Common myeloid progenitor, CD34-positive (primary cell): ENCODE measurements at regions not wholly inside any gene's neighbourhood (a gene's known extent, or its start where the extent isn't known, plus 50 kb on each side); places are given as distances from the start of the nearest gene placed in this dataset.
"Not testable (repeated sequence)": the region's sequence is repeated elsewhere in the genome, so short reads cannot be mapped to it uniquely, and the experiment has no call there.

Experiments
- CTCF ChIA-PET: fragments of 350-600 bp; sonication (Branson Sonifier 250); formaldehyde crosslinking; loops from one replicate; lab custom pipeline; 2021; ENCODE audit warnings: antibody characterized with exemption; lab: Charles Lee
- POLR2A ChIA-PET: fragments of 350-600 bp; sonication (Branson Sonifier 250); formaldehyde crosslinking; loops from one replicate; lab custom pipeline; 2021; ENCODE audit warnings: antibody characterized with exemption; lab: Charles Lee
- DNase-seq, 3 donors: peaks; one replicate each; pipeline versions ENCODE4 v3.0.0 to v3.0.0-alpha.2; 2013
- H3K27ac ChIP-seq, 2 experiments: 1 replicate in 1 of 2; 2 replicates in 1 of 2; pipeline ENCODE4 v1.7.0; 2013; ENCODE audit warnings: inconsistent platforms in 2 of 2, low read length in 2 of 2, mild to moderate bottlenecking in 2 of 2, low read depth in 1 of 2, moderate library complexity in 1 of 2; ENCODE audit not compliant: severe bottlenecking in 2 of 2, insufficient read depth in 1 of 2, poor library complexity in 1 of 2
- H3K27me3 ChIP-seq, 5 experiments: replicated peaks in 2 of 5; 1 replicate in 3 of 5; 2 replicates in 2 of 5; pipeline versions ENCODE4 v1.6.1 to v1.7.0; 2013; ENCODE audit warnings: low read length in 4 of 5, mild to moderate bottlenecking in 2 of 5, moderate library complexity in 2 of 5, inconsistent platforms in 1 of 5; ENCODE audit not compliant: insufficient read depth in 5 of 5, control insufficient read depth in 4 of 5
- H3K36me3 ChIP-seq, 4 experiments: 1 replicate in 2 of 4; 2 replicates in 2 of 4; pipeline versions ENCODE4 v1.6.1 to v1.7.0; 2013; ENCODE audit warnings: low read length in 3 of 4, control low read depth in 1 of 4, mild to moderate bottlenecking in 1 of 4; ENCODE audit not compliant: control insufficient read depth in 4 of 4, insufficient read depth in 4 of 4
- H3K4me1 ChIP-seq, 4 experiments: 1 replicate in 3 of 4; 2 replicates in 1 of 4; pipeline versions ENCODE4 v1.6.1 to v1.7.1; 2013; ENCODE audit warnings: low read length in 3 of 4, mild to moderate bottlenecking in 3 of 4, control low read depth in 1 of 4, inconsistent platforms in 1 of 4, moderate library complexity in 1 of 4; ENCODE audit not compliant: control insufficient read depth in 4 of 4, insufficient read depth in 4 of 4; ENCODE audit errors: control extremely low read depth in 1 of 4
- H3K4me3 ChIP-seq, 7 experiments: 1 replicate in 4 of 7; 2 replicates in 3 of 7; pipeline versions ENCODE4 v1.5.1 to v1.7.0; 2013; ENCODE audit warnings: mild to moderate bottlenecking in 7 of 7, low read length in 6 of 7, moderate library complexity in 6 of 7, inconsistent platforms in 2 of 7, low read depth in 2 of 7, control low read depth in 1 of 7; ENCODE audit not compliant: insufficient read depth in 4 of 7, control insufficient read depth in 1 of 7; ENCODE audit errors: extremely low read depth in 1 of 7
- H3K9me3 ChIP-seq, 5 experiments: 1 replicate in 4 of 5; 2 replicates in 1 of 5; pipeline versions ENCODE4 v1.6.1 to v1.7.1; 2013; ENCODE audit warnings: low read length in 4 of 5, mild to moderate bottlenecking in 2 of 5, inconsistent platforms in 1 of 5, low read depth in 1 of 5, moderate library complexity in 1 of 5; ENCODE audit not compliant: control insufficient read depth in 4 of 5, insufficient read depth in 2 of 5; ENCODE audit errors: control extremely low read depth in 1 of 5
- WGBS: methylation state at CpG from one replicate; pipeline ENCODE4 v1.1.5; 2013; ENCODE audit not compliant: insufficient coverage; 5-methylcytosine and 5-hydroxymethylcytosine counted together

DNA sequence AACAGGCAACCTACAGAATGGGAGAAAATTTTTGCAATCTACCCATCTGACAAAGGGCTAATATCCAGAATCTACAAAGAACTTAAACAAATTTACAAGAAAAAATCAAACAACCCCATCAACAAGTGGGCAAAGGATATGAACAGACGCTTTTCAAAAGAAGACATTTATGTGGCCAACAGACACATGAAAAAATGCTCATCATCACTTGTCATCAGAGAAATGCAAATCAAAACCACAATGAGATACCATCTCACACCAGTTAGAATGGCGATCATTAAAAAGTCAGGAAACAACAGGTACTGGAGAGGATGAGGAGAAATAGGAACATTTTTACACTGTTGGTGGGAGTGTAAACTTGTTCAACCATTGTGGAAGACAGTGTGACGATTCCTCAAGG, 321.6 kb downstream of the RPLP1 start:
- H3K9me3 ChIP-seq, H3K27ac ChIP-seq, CTCF ChIA-PET, DNase-seq, H3K27me3 ChIP-seq, H3K4me3 ChIP-seq, H3K4me1 ChIP-seq, H3K36me3 ChIP-seq, POLR2A ChIA-PET: not testable (repeated sequence)
- WGBS, result no CpG with 5 or more reads among the region's 3 CpGs

DNA sequence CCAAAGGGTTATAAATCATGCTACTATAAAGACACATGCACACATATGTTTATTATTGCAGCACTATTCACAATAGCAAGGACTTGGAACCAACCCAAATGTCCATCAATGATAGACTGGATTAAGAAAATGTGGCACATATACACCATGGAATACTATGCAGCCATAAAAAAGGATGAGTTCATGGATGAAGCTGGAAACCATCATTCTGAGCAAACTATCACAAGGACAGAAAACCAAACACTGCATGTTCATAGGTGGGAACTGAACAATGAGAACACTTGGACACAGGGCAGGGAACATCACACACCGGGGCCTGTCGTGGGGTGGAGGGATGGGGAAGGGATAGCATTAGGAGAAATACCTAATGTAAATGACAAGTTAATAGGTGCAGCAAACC, 322.1 kb downstream of the RPLP1 start:
- POLR2A ChIA-PET, H3K4me1 ChIP-seq, DNase-seq, CTCF ChIA-PET, H3K9me3 ChIP-seq, H3K36me3 ChIP-seq, H3K27me3 ChIP-seq, H3K4me3 ChIP-seq, H3K27ac ChIP-seq: not testable (repeated sequence)
- no CpG with 5 or more reads among the region's 2 CpGs for WGBS

DNA sequence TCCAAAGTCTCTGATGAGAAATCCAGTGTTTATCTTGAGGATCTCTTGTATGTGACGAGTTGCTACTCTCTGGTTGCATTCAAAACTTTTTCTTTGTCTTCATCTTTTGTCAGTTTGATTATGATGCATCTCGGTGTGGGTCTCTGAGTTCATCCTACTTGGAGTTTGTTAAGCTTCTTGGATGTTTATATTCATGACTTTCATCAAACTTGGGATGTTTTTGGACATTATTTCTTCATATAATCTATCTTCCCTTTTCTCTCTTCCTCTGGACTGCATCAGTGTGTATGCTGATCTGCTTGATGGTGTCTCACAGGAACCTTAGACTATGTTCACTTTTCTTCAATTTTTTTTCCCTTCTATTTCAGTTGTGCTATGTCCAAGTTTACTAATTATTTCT, 320.4 kb downstream of the TLE3 start:
- peaks cover 0 to 4% (median 3%) of the 10 kb centered on the region in 5 experiments for H3K9me3 ChIP-seq
- no peak overlapping the region for H3K27ac ChIP-seq
- no peaks in the 10 kb centered on the region for H3K27me3 ChIP-seq
- WGBS, result 100% methylated on average over 2 of the region's 2 CpGs
- H3K4me1 ChIP-seq, result peaks cover 0 to 20% (median 9%) of the 10 kb centered on the region in 4 experiments
- POLR2A ChIA-PET, result no interaction called here
- H3K4me3 ChIP-seq, result no peak overlapping the region
- H3K36me3 ChIP-seq, result no peaks in the 10 kb centered on the region
- CTCF ChIA-PET, result no interaction called here
- DNase-seq, result no peak

DNA sequence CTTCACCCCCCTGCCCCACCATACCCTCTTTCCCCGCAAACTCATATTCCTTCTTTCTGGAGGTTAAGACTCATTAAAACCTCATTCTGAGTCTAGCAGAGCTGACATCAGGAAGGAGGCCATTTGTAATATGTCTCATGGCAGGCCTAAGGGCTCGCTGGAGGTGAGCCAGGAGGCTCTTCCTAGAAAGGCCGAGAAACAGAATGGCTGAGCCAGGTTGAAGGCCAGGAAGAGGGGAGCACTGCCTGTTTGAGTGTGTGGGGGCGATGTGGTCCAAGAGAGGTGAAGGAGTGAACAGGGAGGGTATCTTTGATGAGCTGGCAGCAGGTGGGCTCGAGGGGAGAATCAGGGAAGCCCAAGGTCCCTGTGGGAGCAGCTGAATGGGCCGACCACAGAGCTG, 317.3 kb downstream of the TLE3 start:
- 70% methylated on average over 6 of the region's 6 CpGs for WGBS
- ChIA-PET CTCF (no interaction called here), POLR2A (no interaction called here)
- Histone ChIP-seq H3K36me3 (no peaks in the 10 kb centered on the region), H3K9me3 (peaks cover 0 to 4% (median 3%) of the 10 kb centered on the region in 5 experiments), H3K4me3 (no peak overlapping the region), H3K4me1 (peaks cover 0 to 20% (median 9%) of the 10 kb centered on the region in 4 experiments), H3K27me3 (no peaks in the 10 kb centered on the region), H3K27ac (no peak overlapping the region)
- no peak for DNase-seq

DNA sequence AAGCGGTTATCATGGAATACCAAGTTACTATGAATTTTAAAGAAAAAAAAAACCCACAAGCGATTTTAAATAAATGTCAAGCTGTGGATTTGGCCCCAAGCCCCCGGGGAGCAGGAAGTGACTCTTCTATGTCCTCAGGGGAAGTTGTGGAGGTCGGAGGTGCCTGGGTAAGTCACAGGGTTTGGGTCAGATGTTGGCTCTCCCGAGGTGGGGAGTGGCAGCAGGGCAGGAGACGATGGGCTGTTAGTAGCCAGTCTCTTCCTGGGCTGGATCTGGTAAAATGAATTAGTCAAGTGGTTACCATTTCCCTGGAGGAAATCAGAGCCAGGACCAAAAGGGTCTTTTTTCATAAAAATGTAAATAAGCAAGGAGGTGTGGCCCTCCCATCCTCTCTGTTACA, 316.7 kb downstream of the TLE3 start:
- WGBS, result 16% methylated on average over 4 of the region's 6 CpGs
- POLR2A ChIA-PET, result interaction anchor here (1.1 kb wide), 1 partner anchor 625 kb away, joined by 6 read pairs; no protein-coding TSS in a partner anchor
- CTCF ChIA-PET, result no interaction called here
- peaks cover 0 to 4% (median 3%) of the 10 kb centered on the region in 5 experiments for H3K9me3 ChIP-seq
- DNase-seq, result peak in 2 of 3 donors; percentile 32 to 54
- H3K27ac ChIP-seq, result no peak overlapping the region
- H3K4me3 ChIP-seq, result no peak overlapping the region
- peaks cover 0 to 20% (median 9%) of the 10 kb centered on the region in 4 experiments for H3K4me1 ChIP-seq
- H3K36me3 ChIP-seq, result no peaks in the 10 kb centered on the region
- H3K27me3 ChIP-seq, result no peaks in the 10 kb centered on the region

DNA sequence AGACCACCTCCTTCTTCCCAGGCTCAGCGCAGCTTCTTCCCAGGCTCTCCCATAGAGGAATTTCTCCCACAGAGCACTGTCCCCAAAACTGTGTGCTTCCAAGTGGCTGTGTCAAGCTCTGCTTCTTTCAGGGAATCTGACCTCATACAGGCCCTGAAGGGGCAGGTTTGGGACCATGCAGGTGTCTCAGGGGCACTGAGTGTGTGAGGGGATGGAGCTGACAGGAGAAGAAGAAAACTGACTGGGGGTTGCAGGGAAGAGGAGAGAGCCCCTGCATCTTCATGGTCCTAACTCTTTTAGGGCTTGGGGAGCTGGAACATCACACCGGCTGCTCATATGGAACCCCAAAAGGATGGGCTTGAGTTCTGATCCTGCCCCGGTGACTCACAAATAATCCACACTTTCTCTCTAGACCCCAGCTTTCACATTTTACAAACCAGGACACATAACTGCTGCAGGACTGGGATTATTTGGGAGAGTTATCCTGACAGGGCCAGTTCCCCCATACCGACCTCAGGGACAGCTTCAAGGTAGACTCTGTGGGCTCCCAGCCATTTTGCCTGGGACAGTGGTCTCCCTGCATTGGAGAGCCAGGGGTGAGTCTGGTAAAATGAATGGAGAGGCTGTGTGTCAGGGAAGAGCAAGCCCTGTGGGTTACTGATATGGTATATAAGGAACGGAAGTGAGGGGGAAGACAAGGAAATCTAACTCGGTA, 316.1 kb downstream of the TLE3 start:
- Histone ChIP-seq H3K27me3 (no peaks in the 10 kb centered on the region), H3K9me3 (peaks cover 0 to 4% (median 3%) of the 10 kb centered on the region in 5 experiments), H3K27ac (no peak overlapping the region), H3K4me3 (no peak overlapping the region), H3K36me3 (no peaks in the 10 kb centered on the region), H3K4me1 (peaks cover 0 to 20% (median 9%) of the 10 kb centered on the region in 4 experiments)
- CTCF ChIA-PET, result interaction anchor here (1.4 kb wide), 1 partner anchor 30 kb away, joined by 3 read pairs; no protein-coding TSS in a partner anchor
- POLR2A ChIA-PET, result interaction anchor here (0.6 to 1.1 kb wide), 2 partner anchors 624 to 941 kb away, joined by 4 to 6 read pairs; no protein-coding TSS in a partner anchor
- DNase-seq, result no peak
- 61% methylated on average over 5 of the region's 6 CpGs for WGBS

DNA sequence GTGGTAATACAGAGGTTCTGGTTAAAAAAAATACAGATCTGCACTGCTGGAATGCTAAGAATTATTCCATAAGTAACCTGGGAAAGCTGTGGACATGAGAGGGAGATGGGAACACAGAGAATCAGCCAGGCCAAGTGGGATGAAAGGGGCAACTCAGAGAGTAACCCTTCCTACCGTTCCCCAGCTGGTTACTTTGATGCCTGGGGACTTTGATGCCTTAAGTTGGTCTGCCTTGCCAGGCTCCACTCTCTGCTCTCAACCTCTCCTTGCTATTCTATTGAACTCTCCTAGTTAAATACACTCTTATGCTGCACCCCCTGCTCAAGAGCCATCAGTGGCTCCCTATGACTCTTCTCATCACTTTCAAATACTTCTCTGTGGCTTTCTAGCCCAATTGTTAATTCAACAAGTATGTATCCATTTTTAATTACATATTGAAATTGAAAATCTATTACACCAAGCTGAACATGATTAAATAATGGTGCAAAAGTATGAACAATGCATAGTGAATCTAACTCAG, 315.5 kb downstream of the TLE3 start:
- Histone ChIP-seq H3K27ac (no peak overlapping the region), H3K9me3 (peaks cover 0 to 4% (median 2%) of the 10 kb centered on the region in 5 experiments), H3K36me3 (no peaks in the 10 kb centered on the region), H3K27me3 (no peaks in the 10 kb centered on the region), H3K4me1 (peaks cover 0 to 20% (median 9%) of the 10 kb centered on the region in 4 experiments), H3K4me3 (no peak overlapping the region)
- POLR2A ChIA-PET, result no interaction called here
- CTCF ChIA-PET, result interaction anchor here (1.4 kb wide), 1 partner anchor 31 kb away, joined by 3 read pairs; no protein-coding TSS in a partner anchor
- no peak for DNase-seq
- whole genome bisulfite sequencing, result 80% methylated on average over 1 of the region's 1 CpG
